ENCODE measurements at regions not wholly inside any gene's neighbourhood (a gene's known extent, or its start where the extent isn't known, plus 50 kb on each side); places are given as distances from the start of the nearest gene placed in this dataset.

DNA sequence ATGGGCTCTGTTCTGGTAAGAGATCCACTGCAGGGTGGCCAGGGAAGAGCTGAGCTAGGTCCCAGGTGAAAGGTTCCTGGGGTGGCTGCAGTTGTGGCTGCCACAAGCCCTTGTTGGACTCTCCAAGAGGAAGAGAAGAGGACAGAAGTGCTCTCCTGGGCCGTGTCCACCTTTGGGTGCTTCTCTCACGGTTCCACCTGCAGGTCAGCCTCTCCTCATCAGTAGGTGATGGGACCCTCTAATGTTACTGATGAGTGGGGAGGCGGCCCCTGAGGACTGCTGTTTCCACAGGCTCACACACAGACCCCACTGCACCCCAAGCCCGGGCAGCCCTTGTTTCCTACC is 804.9 kb downstream of the BRD1 start:
- TF ChIP-seq, protein P1, sequence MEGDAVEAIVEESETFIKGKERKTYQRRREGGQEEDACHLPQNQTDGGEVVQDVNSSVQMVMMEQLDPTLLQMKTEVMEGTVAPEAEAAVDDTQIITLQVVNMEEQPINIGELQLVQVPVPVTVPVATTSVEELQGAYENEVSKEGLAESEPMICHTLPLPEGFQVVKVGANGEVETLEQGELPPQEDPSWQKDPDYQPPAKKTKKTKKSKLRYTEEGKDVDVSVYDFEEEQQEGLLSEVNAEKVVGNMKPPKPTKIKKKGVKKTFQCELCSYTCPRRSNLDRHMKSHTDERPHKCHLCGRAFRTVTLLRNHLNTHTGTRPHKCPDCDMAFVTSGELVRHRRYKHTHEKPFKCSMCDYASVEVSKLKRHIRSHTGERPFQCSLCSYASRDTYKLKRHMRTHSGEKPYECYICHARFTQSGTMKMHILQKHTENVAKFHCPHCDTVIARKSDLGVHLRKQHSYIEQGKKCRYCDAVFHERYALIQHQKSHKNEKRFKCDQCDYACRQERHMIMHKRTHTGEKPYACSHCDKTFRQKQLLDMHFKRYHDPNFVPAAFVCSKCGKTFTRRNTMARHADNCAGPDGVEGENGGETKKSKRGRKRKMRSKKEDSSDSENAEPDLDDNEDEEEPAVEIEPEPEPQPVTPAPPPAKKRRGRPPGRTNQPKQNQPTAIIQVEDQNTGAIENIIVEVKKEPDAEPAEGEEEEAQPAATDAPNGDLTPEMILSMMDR (conservative IDR thresholded peaks at IDR 0.05; ENCODE audit: low read length), result no peak
- TF ChIP-seq EZH2phosphoT487 (IDR thresholded peaks at IDR 0.05; ENCODE audit: borderline replicate concordance), result no peak
